ENCODE measurements at regions not wholly inside any gene's neighbourhood (a gene's known extent, or its start where the extent isn't known, plus 50 kb on each side); places are given as distances from the start of the nearest gene placed in this dataset.
A peak's percentile ranks its signal among the peaks of the same experiment; 100 is the strongest.

GRCh38 chr9:27625751-27626150 is 52.5 kb upstream of the C9orf72 start:
- in situ Hi-C loops (cut with MboI; ENCODE audit: low pct_unique_long_range_greater_than_20kb, low sequenced_read_pairs) = no loop called here
- DNase-seq = no peak

- in situ Hi-C loops (cut with MboI; ENCODE audit: low pct_unique_long_range_greater_than_20kb, low sequenced_read_pairs) = no loop called here
- no peak for DNase-seq
These were observed 53.2 kb upstream of the C9orf72 start for GRCh38 chr9:27626244-27627187.

- DNase-seq = no peak
- in situ Hi-C loops (cut with MboI; ENCODE audit: low pct_unique_long_range_greater_than_20kb, low sequenced_read_pairs) = no loop called here
These were observed 53.9 kb upstream of the C9orf72 start for GRCh38 chr9:27627188-27627564.

GRCh38 chr9:27628311-27628710 is 55.0 kb upstream of the C9orf72 start:
- no peak for DNase-seq
- in situ Hi-C loops (cut with MboI; ENCODE audit: low pct_unique_long_range_greater_than_20kb, low sequenced_read_pairs) = no loop called here

GRCh38 chr9:27629425-27629824 is 56.1 kb upstream of the C9orf72 start:
- DNase-seq = no peak
- in situ Hi-C loops (cut with MboI; ENCODE audit: low pct_unique_long_range_greater_than_20kb, low sequenced_read_pairs) = no loop called here

GRCh38 chr9:27632254-27632653 is 59.0 kb upstream of the C9orf72 start:
- no peak for DNase-seq
- in situ Hi-C loops (cut with MboI; ENCODE audit: low pct_unique_long_range_greater_than_20kb, low sequenced_read_pairs) = no loop called here

- no peak for DNase-seq
These were observed 60.5 kb upstream of the C9orf72 start for GRCh38 chr9:27633764-27634163.

GRCh38 chr9:27634879-27635278 is 61.6 kb upstream of the C9orf72 start:
- in situ Hi-C loops (cut with MboI; ENCODE audit: low pct_unique_long_range_greater_than_20kb, low sequenced_read_pairs) = no loop called here
- DNase-seq = peak; percentile 8

More at GRCh38 chr9:27633764-27634163, 60.5 kb upstream of the C9orf72 start:
- in situ Hi-C loops (cut with MboI; ENCODE audit: low pct_unique_long_range_greater_than_20kb, low sequenced_read_pairs) = no loop called here

GRCh38 chr9:27638716-27639115 is 65.4 kb upstream of the C9orf72 start:
- no peak for DNase-seq
- in situ Hi-C loops (cut with MboI; ENCODE audit: low pct_unique_long_range_greater_than_20kb, low sequenced_read_pairs) = no loop called here

- in situ Hi-C loops (cut with MboI; ENCODE audit: low pct_unique_long_range_greater_than_20kb, low sequenced_read_pairs) = no loop called here
- peak; percentile 15 for DNase-seq
These were observed 72.0 kb upstream of the C9orf72 start for GRCh38 chr9:27645161-27645840.

- DNase-seq = no peak
- in situ Hi-C loops (cut with MboI; ENCODE audit: low pct_unique_long_range_greater_than_20kb, low sequenced_read_pairs) = no loop called here
These were observed 80.0 kb upstream of the C9orf72 start for GRCh38 chr9:27653246-27653645.

- in situ Hi-C loops (cut with MboI; ENCODE audit: low pct_unique_long_range_greater_than_20kb, low sequenced_read_pairs) = no loop called here
- no peak for DNase-seq
These were observed 80.7 kb upstream of the C9orf72 start for GRCh38 chr9:27653957-27654356.

GRCh38 chr9:27654629-27655285 is 81.5 kb upstream of the C9orf72 start:
- no peak for DNase-seq
- in situ Hi-C loops (cut with MboI; ENCODE audit: low pct_unique_long_range_greater_than_20kb, low sequenced_read_pairs) = no loop called here

GRCh38 chr9:27655441-27655840 is 82.2 kb upstream of the C9orf72 start:
- DNase-seq = peak; percentile 54
- in situ Hi-C loops (cut with MboI; ENCODE audit: low pct_unique_long_range_greater_than_20kb, low sequenced_read_pairs) = no loop called here

GRCh38 chr9:27659001-27659400 is 85.7 kb upstream of the C9orf72 start:
- no peak for DNase-seq
- in situ Hi-C loops (cut with MboI; ENCODE audit: low pct_unique_long_range_greater_than_20kb, low sequenced_read_pairs) = no loop called here

- DNase-seq = no peak
- in situ Hi-C loops (cut with MboI; ENCODE audit: low pct_unique_long_range_greater_than_20kb, low sequenced_read_pairs) = no loop called here
These were observed 86.3 kb upstream of the C9orf72 start for GRCh38 chr9:27659571-27659970.

GRCh38 chr9:27660148-27660547 is 86.9 kb upstream of the C9orf72 start:
- in situ Hi-C loops (cut with MboI; ENCODE audit: low pct_unique_long_range_greater_than_20kb, low sequenced_read_pairs) = no loop called here
- no peak for DNase-seq

GRCh38 chr9:27663526-27663925 is 90.2 kb upstream of the C9orf72 start:
- DNase-seq = no peak
- in situ Hi-C loops (cut with MboI; ENCODE audit: low pct_unique_long_range_greater_than_20kb, low sequenced_read_pairs) = no loop called here

GRCh38 chr9:27664121-27664779 is 91.0 kb upstream of the C9orf72 start:
- in situ Hi-C loops (cut with MboI; ENCODE audit: low pct_unique_long_range_greater_than_20kb, low sequenced_read_pairs) = no loop called here
- DNase-seq = no peak
